ES-I3 (cell line): ENCODE measurements at regions not wholly inside any gene's neighbourhood (a gene's known extent, or its start where the extent isn't known, plus 50 kb on each side); places are given as distances from the start of the nearest gene placed in this dataset.

Experiments used
- H3K36me3 ChIP-seq: 2 replicates; pipeline ENCODE4 v1.6.1; 2013; ENCODE audit warnings: mild to moderate bottlenecking, low read length, control low read depth, moderate library complexity; ENCODE audit not compliant: insufficient read depth
- H3K4me1 ChIP-seq: 2 replicates; pipeline ENCODE4 v1.6.1; 2013; ENCODE audit warnings: mild to moderate bottlenecking, control low read depth, low read length; ENCODE audit not compliant: insufficient read depth
- H3K9ac ChIP-seq: 2 replicates; pipeline ENCODE4 v1.6.1; 2013; ENCODE audit warnings: low read depth, mild to moderate bottlenecking, low read length, moderate library complexity
- H3K9me3 ChIP-seq: 2 replicates; pipeline ENCODE4 v1.6.1; 2013; ENCODE audit warnings: mild to moderate bottlenecking, low read length, moderate library complexity; ENCODE audit not compliant: control insufficient read depth, insufficient read depth

DNA sequence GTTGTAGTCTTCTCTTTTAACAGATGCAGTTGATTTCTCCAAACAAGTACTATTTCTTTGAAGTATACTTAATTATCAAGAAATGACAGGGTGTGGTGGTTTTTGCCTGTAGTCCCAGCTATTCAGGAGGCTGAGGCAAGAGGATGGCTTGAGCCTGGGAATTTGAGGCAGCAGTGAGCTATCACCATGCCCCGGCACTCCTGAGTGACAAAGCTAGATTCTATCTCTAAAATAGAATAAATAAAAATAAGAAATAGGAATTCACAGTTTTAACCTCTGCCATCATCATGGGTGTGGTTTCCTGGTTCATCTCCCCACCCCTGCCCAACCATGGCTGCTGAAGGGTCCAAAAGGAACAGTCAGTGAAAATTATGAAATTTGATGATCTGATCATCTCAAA, 290.2 kb upstream of the FLRT2 start:
- Histone ChIP-seq H3K4me1 (peaks cover 10% of the 10 kb centered on the region; the same call in 1 of the 2 replicates), H3K9me3 (no peaks in the 10 kb centered on the region), H3K9ac (no peak overlapping the region), H3K36me3 (no peaks in the 10 kb centered on the region)

DNA sequence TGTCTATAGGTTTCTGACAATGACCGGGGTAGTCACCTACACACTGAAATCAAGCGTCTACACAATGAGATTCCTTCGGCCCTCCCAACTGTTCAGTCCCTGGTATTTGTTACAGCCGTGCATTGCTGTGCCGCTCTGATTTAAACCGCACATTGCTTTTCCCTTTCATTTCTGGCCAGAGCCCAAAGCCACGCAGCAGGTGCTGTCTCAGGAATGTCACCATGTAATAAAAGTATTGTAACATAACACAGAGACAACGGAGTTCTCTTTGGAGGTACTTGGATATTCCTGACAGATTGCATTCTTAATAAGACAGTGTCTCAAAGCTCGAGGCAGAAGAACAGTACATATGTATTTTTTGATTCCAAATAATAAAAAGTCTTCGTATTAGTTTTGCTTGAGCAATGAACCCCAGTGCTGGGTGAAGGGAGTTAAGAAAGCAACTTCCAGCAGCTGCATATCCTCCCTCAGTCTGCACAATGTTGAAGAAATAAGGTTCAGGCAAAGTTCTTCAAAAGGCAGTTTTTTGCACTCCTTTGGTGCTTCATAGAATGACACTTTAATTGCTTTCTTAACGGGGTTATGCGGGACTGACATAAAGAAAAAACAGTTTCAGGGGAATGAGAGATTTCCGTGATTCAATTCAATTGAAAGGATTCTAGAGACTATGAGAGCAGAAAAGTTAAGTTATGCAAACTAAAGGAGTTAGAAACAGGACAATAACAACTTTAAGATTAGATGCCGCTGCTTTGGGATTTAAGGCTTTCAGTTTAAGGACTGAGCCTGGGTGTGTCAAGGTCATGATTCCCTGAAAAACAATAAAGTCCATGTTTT, 288.7 kb upstream of the FLRT2 start:
- H3K4me1 ChIP-seq, result peaks cover 10% of the 10 kb centered on the region; the same call in 1 of the 2 replicates
- H3K36me3 ChIP-seq, result no peaks in the 10 kb centered on the region
- H3K9me3 ChIP-seq, result no peaks in the 10 kb centered on the region
- no peak overlapping the region for H3K9ac ChIP-seq

DNA sequence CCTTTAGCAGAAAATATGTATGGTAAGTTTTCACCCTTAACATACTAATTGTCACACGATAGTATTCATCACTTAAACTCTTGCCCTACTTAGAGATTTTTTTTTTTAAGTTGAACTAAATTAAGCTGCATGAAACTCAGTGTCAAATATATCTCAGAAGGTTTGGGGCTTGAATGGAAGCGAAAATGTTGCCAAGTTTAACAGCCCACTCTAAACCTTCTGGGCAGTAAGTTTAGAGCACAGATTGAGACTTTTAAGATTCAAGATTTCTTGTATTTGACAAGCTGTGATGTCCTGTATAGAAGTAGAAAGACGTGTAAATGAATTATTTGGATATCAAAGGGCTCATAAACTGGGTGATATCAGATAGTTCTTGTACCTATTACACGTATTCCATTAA, 287.3 kb upstream of the FLRT2 start:
- Histone ChIP-seq H3K4me1 (peaks cover 10% of the 10 kb centered on the region; the same call in 1 of the 2 replicates), H3K36me3 (no peaks in the 10 kb centered on the region), H3K9me3 (no peaks in the 10 kb centered on the region), H3K9ac (no peak overlapping the region)

DNA sequence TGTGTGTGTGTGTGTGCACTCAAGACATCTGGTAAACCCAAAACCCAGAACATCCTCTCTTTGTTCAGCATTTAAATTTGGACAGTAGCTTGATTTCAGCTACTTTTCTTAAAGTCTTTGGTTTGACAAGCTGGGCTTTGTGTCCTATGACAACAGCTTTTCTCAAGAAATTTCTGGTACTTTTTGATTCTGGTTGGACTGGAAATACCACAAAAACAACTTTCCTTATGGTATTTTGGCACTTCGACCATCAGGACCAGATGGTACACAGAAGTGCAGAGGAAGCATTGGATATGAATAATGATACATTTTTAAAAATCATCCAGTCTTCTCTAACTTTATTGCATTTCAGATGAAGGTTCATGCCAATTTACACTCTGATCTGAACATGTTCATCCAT, 286.6 kb upstream of the FLRT2 start:
- Histone ChIP-seq H3K36me3 (no peaks in the 10 kb centered on the region), H3K9ac (no peak overlapping the region), H3K9me3 (no peaks in the 10 kb centered on the region), H3K4me1 (peaks cover 10% of the 10 kb centered on the region; the same call in 1 of the 2 replicates)

DNA sequence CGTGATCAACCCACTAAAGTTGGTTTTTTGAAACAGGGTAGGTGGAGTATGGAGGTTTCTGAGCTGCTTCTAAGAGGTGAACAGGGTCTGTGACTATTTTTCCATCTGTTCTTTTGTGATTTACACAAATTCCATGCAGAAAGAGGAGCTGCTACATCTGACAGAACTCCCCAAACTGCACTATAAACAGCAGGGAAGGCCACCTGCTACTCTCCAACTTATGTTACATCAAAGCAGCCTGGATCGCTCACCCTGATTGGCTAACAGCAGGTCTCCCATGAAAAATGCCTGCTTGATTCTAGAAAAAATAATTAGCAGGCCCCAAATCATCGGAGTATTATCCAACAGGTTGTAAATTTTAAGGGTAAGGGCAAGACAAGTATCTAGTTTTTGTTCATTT, 282.9 kb upstream of the FLRT2 start:
- H3K9me3 ChIP-seq, result no peaks in the 10 kb centered on the region
- no peaks in the 10 kb centered on the region for H3K36me3 ChIP-seq
- peaks cover 19% of the 10 kb centered on the region for H3K4me1 ChIP-seq

DNA sequence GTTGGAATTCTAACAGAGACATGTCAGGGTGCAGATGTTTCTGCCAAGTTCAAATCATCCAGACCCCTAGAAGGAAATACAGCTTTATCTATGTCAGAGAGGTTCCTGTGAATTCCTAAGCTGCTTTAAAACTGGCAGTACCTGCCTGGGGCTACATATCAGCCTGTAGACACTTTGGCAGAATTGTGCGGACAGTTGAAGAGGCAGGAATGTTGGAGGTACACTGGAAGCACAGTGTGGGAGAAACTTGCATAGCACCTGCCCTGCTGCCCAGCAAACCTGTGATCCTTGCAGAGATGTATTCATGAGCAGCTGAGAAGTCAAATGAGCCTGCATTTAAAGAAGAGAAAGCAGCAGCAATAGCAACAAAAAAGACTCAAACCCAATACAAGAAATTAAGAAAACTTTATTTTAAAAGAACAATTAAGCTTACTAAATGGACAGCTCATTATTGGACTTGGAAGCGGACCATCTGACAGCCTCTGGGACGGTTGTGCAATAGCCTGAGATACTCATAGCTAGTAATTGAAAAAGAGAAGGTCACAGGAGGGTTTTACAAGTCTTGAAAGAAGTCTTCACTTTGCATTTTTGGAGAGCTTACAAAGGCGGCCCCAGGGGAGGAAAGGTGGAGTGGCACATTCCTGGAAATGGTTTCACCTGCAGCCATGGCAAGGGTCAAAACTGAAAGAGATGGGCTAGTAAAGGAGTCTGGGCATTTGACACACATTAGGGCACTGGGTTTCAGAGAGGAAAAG, 280.9 kb upstream of the FLRT2 start:
- Histone ChIP-seq H3K9me3 (no peaks in the 10 kb centered on the region), H3K9ac (no peak overlapping the region), H3K36me3 (no peaks in the 10 kb centered on the region; the same call in 1 of the 2 replicates), H3K4me1 (peaks cover 19% of the 10 kb centered on the region)

More for the DNA sequence above, 282.9 kb upstream of the FLRT2 start:
- H3K9ac ChIP-seq, result no peak overlapping the region

DNA sequence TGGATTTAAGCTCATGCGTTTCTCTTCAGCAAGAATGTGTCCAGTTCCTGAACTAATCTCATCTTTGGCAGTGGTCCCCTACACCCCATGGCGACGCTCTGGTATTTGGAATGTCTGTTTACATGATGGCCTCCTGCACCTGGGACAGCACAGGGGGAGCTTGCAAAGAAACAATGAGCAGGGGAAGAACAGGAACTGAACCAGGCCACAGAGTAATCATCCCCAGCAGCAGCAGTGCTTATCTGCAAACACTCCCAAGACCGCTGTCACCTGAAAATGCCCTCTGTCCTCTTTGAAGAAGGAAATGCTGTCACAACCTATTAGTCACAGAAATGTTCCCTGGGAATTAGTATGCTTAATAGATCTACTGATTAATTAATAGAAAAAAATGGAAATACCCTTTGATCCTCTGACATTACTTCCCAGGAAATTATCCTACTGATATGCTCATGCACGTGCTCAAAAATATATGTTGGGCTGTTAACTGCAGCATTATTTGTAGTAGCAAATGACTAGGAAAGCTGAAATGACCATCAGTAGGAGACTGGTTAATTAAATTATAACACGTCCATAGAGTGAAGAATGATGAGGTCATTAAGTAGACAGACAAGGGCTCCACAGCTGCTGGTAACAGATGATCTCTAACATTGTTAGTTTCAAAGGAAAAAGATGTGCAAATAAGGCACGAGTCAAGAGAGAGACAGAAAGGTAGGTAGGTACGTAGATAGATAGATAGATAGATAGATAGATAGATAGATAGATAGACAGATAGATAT, 279.3 kb upstream of the FLRT2 start:
- H3K9ac ChIP-seq, result no peak overlapping the region
- no peaks in the 10 kb centered on the region; the same call in 1 of the 2 replicates for H3K36me3 ChIP-seq
- no peaks in the 10 kb centered on the region for H3K9me3 ChIP-seq
- H3K4me1 ChIP-seq, result peaks cover 19% of the 10 kb centered on the region

DNA sequence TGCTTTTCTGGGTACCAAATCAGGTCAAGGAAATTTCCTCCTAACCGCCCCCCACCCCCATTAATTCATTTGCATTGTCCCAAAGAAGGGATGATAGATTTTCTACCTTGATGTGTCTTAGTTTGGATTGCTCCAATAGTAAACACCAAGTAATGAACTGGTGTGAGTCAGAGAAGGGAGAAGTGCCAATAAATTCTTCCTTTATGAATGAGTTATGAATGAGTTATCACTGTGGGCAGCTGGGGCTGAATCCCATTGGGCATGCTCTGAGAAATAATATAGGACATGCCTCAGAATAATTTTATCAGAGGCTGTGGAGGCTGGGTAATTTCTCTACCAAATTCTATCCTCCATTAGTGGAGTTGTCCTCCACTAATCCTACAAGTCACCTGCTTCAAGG, 277.9 kb upstream of the FLRT2 start:
- no peaks in the 10 kb centered on the region; the same call in 1 of the 2 replicates for H3K36me3 ChIP-seq
- no peaks in the 10 kb centered on the region for H3K9me3 ChIP-seq
- no peak overlapping the region for H3K9ac ChIP-seq
- H3K4me1 ChIP-seq, result peaks cover 21% of the 10 kb centered on the region

DNA sequence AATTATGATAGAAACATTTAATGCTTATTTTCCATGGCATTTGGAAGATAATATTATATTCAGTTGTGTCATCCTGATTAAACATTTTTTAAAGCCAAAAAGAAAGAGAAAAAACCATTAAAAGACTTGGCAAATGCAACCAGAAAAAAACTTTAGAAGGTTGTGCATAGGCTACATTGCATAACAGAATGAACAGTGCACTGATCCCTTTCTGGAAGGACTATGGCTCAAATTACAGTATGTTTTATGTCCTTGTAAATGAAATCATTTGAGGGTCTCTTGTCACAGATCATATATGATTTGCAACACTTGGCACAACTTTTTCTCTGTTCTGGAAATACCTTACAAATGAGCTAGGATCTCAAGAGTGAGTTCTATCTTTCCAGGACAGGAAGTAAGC, 275.2 kb upstream of the FLRT2 start:
- Histone ChIP-seq H3K9me3 (no peaks in the 10 kb centered on the region), H3K36me3 (no peaks in the 10 kb centered on the region; the same call in 1 of the 2 replicates), H3K9ac (no peak overlapping the region), H3K4me1 (peaks cover 15% of the 10 kb centered on the region)

DNA sequence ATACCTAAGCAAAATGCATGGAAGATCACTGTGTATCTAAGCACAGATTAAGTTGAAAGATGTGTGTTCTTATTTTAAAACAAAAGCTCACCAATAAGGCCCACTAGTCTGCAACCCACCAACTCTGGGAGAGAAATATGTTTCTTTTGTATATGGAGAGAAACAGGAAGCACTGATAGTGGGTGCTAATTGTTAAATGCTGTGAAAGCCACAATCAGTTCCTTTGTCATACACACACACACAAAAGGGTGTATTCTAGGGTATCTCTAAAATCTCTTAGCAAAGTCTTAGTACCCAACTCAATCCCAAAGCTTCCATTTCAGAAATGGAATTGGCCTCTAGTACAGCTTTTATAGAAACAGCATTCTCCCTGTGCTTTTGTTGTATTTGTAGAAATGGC, 272.7 kb upstream of the FLRT2 start:
- Histone ChIP-seq H3K4me1 (peaks cover 7% of the 10 kb centered on the region; the same call in 1 of the 2 replicates), H3K36me3 (no peaks in the 10 kb centered on the region; the same call in 1 of the 2 replicates), H3K9ac (no peak overlapping the region), H3K9me3 (no peaks in the 10 kb centered on the region; the same call in 1 of the 2 replicates)

DNA sequence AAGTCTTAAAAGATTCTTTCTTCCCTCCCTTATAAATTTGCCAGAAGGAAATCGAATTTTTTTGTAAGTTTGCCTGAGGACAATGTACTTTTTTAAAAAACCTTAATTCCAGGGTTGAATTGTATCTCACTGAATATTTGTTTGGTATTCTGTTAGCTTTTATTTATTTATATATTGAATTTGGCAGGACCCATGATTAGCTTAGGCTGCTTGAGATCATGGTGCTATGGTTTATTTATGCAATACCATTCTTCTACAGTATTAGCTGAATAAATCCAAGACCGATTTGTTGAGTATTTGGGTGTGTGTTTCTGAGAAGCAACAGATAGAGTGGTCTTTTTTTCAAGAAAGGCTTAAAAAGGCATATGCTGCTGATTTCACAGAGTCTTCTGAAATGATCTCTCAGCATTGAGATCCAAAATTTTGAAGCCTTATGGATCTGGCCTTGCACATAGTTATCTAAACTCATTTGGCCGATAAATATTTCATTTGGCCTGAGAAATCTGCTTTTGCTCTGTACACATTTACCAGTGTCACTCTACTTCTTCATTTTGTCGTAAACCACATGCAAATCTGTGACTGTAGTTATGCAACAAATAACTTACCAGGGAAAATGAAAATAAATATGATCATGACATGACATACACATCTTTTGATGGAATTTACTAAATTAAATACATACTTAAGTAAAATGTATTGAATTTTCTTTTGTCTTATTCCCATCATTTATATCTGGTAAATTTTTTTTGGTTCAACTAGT, 265.8 kb upstream of the FLRT2 start:
- no peaks in the 10 kb centered on the region for H3K4me1 ChIP-seq
- H3K9ac ChIP-seq, result no peak overlapping the region
- H3K9me3 ChIP-seq, result peaks cover 2% of the 10 kb centered on the region
- H3K36me3 ChIP-seq, result no peaks in the 10 kb centered on the region

DNA sequence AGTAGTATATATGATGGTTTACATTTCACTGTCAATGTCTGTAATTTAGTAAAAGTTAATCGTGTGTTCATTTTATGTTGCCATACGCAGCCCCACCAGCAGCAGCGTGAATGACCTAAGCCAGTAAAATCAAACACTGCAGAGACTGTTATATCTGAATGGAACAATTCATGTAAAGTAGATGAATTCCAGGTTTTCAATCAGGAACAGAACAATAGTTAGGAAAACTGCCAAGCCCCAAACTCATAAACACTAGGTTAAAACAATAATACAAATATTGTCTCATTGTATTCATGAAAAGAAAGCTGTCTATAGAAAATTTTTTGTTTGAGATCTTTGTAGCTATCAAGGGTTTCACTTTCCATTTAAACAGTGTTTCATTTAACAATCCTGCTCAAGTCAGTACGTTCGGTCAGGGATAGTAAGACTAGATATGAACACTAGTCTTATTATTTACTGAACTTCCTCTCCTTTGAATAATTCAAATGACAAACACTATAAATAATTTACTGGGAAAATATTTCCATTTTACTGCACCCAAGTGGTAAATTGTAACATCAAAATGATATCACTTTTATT, 256.8 kb upstream of the FLRT2 start:
- no peaks in the 10 kb centered on the region for H3K36me3 ChIP-seq
- no peaks in the 10 kb centered on the region for H3K9me3 ChIP-seq
- H3K4me1 ChIP-seq, result peaks cover 10% of the 10 kb centered on the region
- H3K9ac ChIP-seq, result no peak overlapping the region

DNA sequence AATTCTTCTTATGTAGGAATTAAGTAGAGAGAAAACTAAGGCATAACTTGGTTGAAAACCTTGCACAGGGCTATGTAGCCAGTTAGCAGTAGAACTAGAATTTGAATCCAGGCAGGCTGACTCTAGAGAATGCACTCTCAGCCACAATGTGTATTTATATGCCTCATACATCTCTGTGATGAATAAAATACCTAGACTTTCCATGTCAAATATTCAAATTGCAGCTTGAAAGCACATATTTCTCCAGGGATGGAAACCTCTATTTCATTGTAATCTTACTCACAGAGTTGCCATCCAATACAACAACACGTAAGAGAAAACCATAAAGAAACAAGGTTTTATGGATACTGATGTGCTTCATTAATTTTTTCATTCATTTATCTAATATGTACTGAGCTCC, 256.0 kb upstream of the FLRT2 start:
- H3K4me1 ChIP-seq, result peaks cover 10% of the 10 kb centered on the region
- no peaks in the 10 kb centered on the region for H3K9me3 ChIP-seq
- no peak overlapping the region for H3K9ac ChIP-seq
- H3K36me3 ChIP-seq, result no peaks in the 10 kb centered on the region
